H1 (cell line): ENCODE measurements at regions not wholly inside any gene's neighbourhood (a gene's known extent, or its start where the extent isn't known, plus 50 kb on each side); places are given as distances from the start of the nearest gene placed in this dataset.

Experiments
- CTCF ChIA-PET: fragments of 300-600 bp; sonication (Branson Sonifier 250); formaldehyde crosslinking; loops from one replicate; lab custom pipeline; 2021; ENCODE audit not compliant: partially characterized antibody; lab: Charles Lee
- POLR2A ChIA-PET: fragments of 300-600 bp; sonication (Branson Sonifier 250); formaldehyde crosslinking; loops from one replicate; lab custom pipeline; 2021; ENCODE audit warnings: inconsistent platforms; ENCODE audit not compliant: partially characterized antibody; lab: Charles Lee
- DNase-seq, 2 experiments: peaks; one replicate each; pipeline versions ENCODE4 v3.0.0 to v3.0.0-alpha.2; 2010 to 2022; ENCODE audit warnings: low spot score in 2 of 2, low read depth in 1 of 2, mixed read lengths in 1 of 2
- FAIRE-seq: peaks from 2 replicates; lab custom pipeline; 2011; peaks lifted over from hg19 to GRCh38; lab: Jason Lieb, UNC
- H2AFZ ChIP-seq: 2 replicates; pipeline ENCODE4 v1.8.1; 2012; ENCODE audit warnings: low read length, inconsistent platforms
- H2AK5ac ChIP-seq: 2 replicates; pipeline ENCODE4 v1.6.1; 2013; ENCODE audit warnings: low read depth, low read length
- H2BK120ac ChIP-seq: replicated peaks from 2 replicates; pipeline ENCODE3; 2013; ENCODE audit warnings: low read depth, low read length, inconsistent platforms
- H2BK12ac ChIP-seq: 2 replicates; pipeline ENCODE4 v1.6.1; 2013; ENCODE audit warnings: low read depth, low read length
- H2BK15ac ChIP-seq: 2 replicates; pipeline ENCODE4 v1.6.1; 2013; ENCODE audit warnings: low read length
- H2BK20ac ChIP-seq: 2 replicates; pipeline ENCODE4 v1.6.1; 2013; ENCODE audit warnings: low read length
- H2BK5ac ChIP-seq: 2 replicates; pipeline ENCODE4 v1.6.1; 2013; ENCODE audit warnings: low read depth, low read length
- H3K14ac ChIP-seq: 2 replicates; pipeline ENCODE4 v1.6.1; 2013; ENCODE audit warnings: inconsistent platforms; ENCODE audit not compliant: insufficient read length
- H3K18ac ChIP-seq: 2 replicates; pipeline ENCODE4 v1.6.1; 2013; ENCODE audit warnings: low read length; ENCODE audit errors: extremely low read depth
- H3K23ac ChIP-seq: 2 replicates; pipeline ENCODE4 v1.6.1; 2013; ENCODE audit warnings: inconsistent platforms; ENCODE audit not compliant: insufficient read length
- H3K23me2 ChIP-seq: 2 replicates; pipeline ENCODE4 v1.6.1; 2013; ENCODE audit warnings: low read depth, low read length
- H3K27ac ChIP-seq: 2 replicates; pipeline ENCODE4 v1.6.1; 2011; ENCODE audit warnings: low read depth, low read length, inconsistent platforms
- H3K27me3 ChIP-seq, 4 experiments: replicated peaks in 1 of 4; 1 replicate in 1 of 4; 2 replicates in 3 of 4; pipeline versions ENCODE4 v1.6.1 to v1.8.1; 2011 to 2013; ENCODE audit warnings: low read length in 3 of 4, mild to moderate bottlenecking in 3 of 4, inconsistent platforms in 2 of 4, mixed read lengths in 2 of 4, moderate library complexity in 1 of 4; ENCODE audit not compliant: control insufficient read depth in 3 of 4, insufficient read depth in 3 of 4; ENCODE audit errors: extremely low read depth in 1 of 4
- H3K36me3 ChIP-seq, 4 experiments: 2 replicates each; pipeline versions ENCODE4 v1.6.1 to v1.8.1; 2011 to 2013; ENCODE audit warnings: mild to moderate bottlenecking in 4 of 4, low read length in 3 of 4, moderate library complexity in 2 of 4, control low read depth in 1 of 4, inconsistent platforms in 1 of 4; ENCODE audit not compliant: insufficient read depth in 4 of 4, control insufficient read depth in 2 of 4
- H3K4ac ChIP-seq: replicated peaks from 2 replicates; pipeline ENCODE3; 2013; ENCODE audit warnings: low read length, low read depth, mixed read lengths, inconsistent platforms; ENCODE audit not compliant: insufficient read length
- H3K4me1 ChIP-seq, 4 experiments: replicated peaks in 1 of 4; 1 replicate in 1 of 4; 2 replicates in 3 of 4; pipeline versions ENCODE4 v1.6.1 to v1.8.1; 2011 to 2013; ENCODE audit warnings: low read length in 3 of 4, inconsistent platforms in 2 of 4, mixed read lengths in 1 of 4; ENCODE audit not compliant: insufficient read depth in 4 of 4, control insufficient read depth in 3 of 4
- H3K4me2 ChIP-seq, 2 experiments: 2 replicates each; pipeline versions ENCODE4 v1.6.1 to v1.8.1; 2011 to 2013; ENCODE audit warnings: low read depth in 2 of 2, low read length in 2 of 2, control low read depth in 1 of 2, inconsistent platforms in 1 of 2, mild to moderate bottlenecking in 1 of 2; ENCODE audit not compliant: insufficient read depth in 1 of 2
- H3K4me3 ChIP-seq, 4 experiments: fragments of 200-600, 300-600 bp in 1 of 4; sonication (generic), shearing (Covaris generic), sonication (Bioruptor Twin) in 1 of 4; 2 replicates each; pipeline versions ENCODE4 v1.5.1 to v1.8.1; 2011 to 2016; ENCODE audit warnings: low read length in 4 of 4, low read depth in 3 of 4, control low read depth in 2 of 4, inconsistent platforms in 2 of 4, mild to moderate bottlenecking in 2 of 4, mixed read lengths in 1 of 4, moderate library complexity in 1 of 4; ENCODE audit not compliant: insufficient read depth in 2 of 4; ENCODE audit errors: extremely low read depth in 1 of 4
- H3K56ac ChIP-seq: replicated peaks from 2 replicates; pipeline ENCODE3; 2013; ENCODE audit warnings: low read depth, mild to moderate bottlenecking, mixed read lengths, low read length, inconsistent platforms; ENCODE audit not compliant: insufficient read length
- H3K79me1 ChIP-seq: 2 replicates; pipeline ENCODE4 v1.6.1; 2013; ENCODE audit warnings: low read depth, low read length, control low read depth
- H3K79me2 ChIP-seq, 2 experiments: 2 replicates each; pipeline versions ENCODE4 v1.6.1 to v1.8.1; 2012 to 2013; ENCODE audit warnings: low read length in 2 of 2, mild to moderate bottlenecking in 2 of 2, inconsistent platforms in 1 of 2; ENCODE audit not compliant: insufficient read depth in 2 of 2, control insufficient read depth in 1 of 2
- H3K9ac ChIP-seq, 4 experiments: replicated peaks in 1 of 4; 1 replicate in 1 of 4; 2 replicates in 3 of 4; pipeline versions ENCODE4 v1.6.1 to v1.8.1; 2011 to 2013; ENCODE audit warnings: low read depth in 3 of 4, low read length in 3 of 4, control low read depth in 2 of 4, mild to moderate bottlenecking in 2 of 4, moderate library complexity in 2 of 4, inconsistent platforms in 1 of 4; ENCODE audit errors: extremely low read depth in 1 of 4
- H3K9me3 ChIP-seq, 2 experiments: 2 replicates each; pipeline versions ENCODE4 v1.6.1 to v1.8.1; 2012 to 2013; ENCODE audit warnings: mild to moderate bottlenecking in 2 of 2, moderate library complexity in 2 of 2, control low read depth in 1 of 2, inconsistent platforms in 1 of 2, low read depth in 1 of 2, low read length in 1 of 2, mixed read lengths in 1 of 2; ENCODE audit not compliant: insufficient read depth in 2 of 2
- H4K20me1 ChIP-seq, 2 experiments: replicated peaks in 1 of 2; 2 replicates each; pipeline versions ENCODE3 to v1.8.1; 2011 to 2013; ENCODE audit warnings: inconsistent platforms in 2 of 2, low read length in 2 of 2, mild to moderate bottlenecking in 1 of 2; ENCODE audit not compliant: insufficient read depth in 2 of 2, control insufficient read depth in 1 of 2
- H4K5ac ChIP-seq: 2 replicates; pipeline ENCODE4 v1.6.1; 2013; ENCODE audit warnings: low read length, low read depth, mixed read lengths, inconsistent platforms; ENCODE audit not compliant: insufficient read length
- H4K8ac ChIP-seq: 2 replicates; pipeline ENCODE4 v1.8.0; 2013; ENCODE audit warnings: mild to moderate bottlenecking, moderate library complexity, low read length, inconsistent platforms; ENCODE audit not compliant: insufficient read depth; ENCODE audit errors: extremely low read depth
- H4K91ac ChIP-seq: replicated peaks from 2 replicates; pipeline ENCODE3; 2013; ENCODE audit warnings: low read length, mixed read lengths, inconsistent platforms; ENCODE audit not compliant: insufficient read length
- BACH1 ChIP-seq: IDR thresholded peaks from 2 replicates; pipeline ENCODE4 v1.6.1; 2012; ENCODE audit warnings: low read length, improper control_type of control experiment
- BCL11A ChIP-seq, 2 experiments: IDR thresholded peaks; one replicate each; pipeline ENCODE4 v1.6.1; 2011; ENCODE audit warnings: low read depth in 2 of 2, low read length in 2 of 2, mild to moderate bottlenecking in 2 of 2
- CBX8 ChIP-seq: fragments of 300-800, 300-1000 bp; sonication (generic); IDR thresholded peaks from 2 replicates; pipeline ENCODE4 v1.7.1; 2016; ENCODE audit warnings: low read depth, low read length, borderline replicate concordance
- CHD2 ChIP-seq: IDR thresholded peaks from 2 replicates; pipeline ENCODE4 v1.6.1; 2012; ENCODE audit warnings: low read length, improper control_type of control experiment
- JUND ChIP-seq: IDR thresholded peaks from 2 replicates; pipeline ENCODE4 v1.6.1; 2011; ENCODE audit warnings: mild to moderate bottlenecking, improper control_type of control experiment, low read length
- RXRA ChIP-seq: IDR thresholded peaks from 2 replicates; pipeline ENCODE4 v1.6.1; 2011; ENCODE audit warnings: low read depth, mild to moderate bottlenecking, low read length, moderate library complexity; ENCODE audit not compliant: insufficient read depth
- SP2 ChIP-seq: IDR thresholded peaks from 2 replicates; pipeline ENCODE4 v1.6.1; 2012; ENCODE audit warnings: mild to moderate bottlenecking, low read length, inconsistent platforms
- TAF1 ChIP-seq: IDR thresholded peaks from 2 replicates; pipeline ENCODE4 v1.6.1; 2011; ENCODE audit warnings: mild to moderate bottlenecking, low read depth, low read length
- TAF7 ChIP-seq: optimal IDR thresholded peaks from 2 replicates; pipeline ENCODE3; 2011; ENCODE audit warnings: low read depth, mild to moderate bottlenecking, inconsistent platforms, low read length, moderate library complexity, borderline replicate concordance
- WGBS, 2 experiments: shearing (Covaris generic) in 1 of 2; methylation state at CpG; one replicate each; pipeline versions ENCODE4 v1.1.6 to v1.1.7; 2013 to 2015; ENCODE audit warnings: low lambda C conversion rate in 2 of 2, mixed read lengths in 2 of 2, inconsistent platforms in 1 of 2, low coverage in 1 of 2, missing lambda C conversion rate in 1 of 2; ENCODE audit not compliant: insufficient replicate concordance in 2 of 2, insufficient coverage in 1 of 2, insufficient read length in 1 of 2; ENCODE audit errors: extremely low coverage in 1 of 2, missing lambda C conversion rate in 1 of 2; 5-methylcytosine and 5-hydroxymethylcytosine counted together

- H2AK5ac ChIP-seq: no peak overlapping the region
- no peak overlapping the region for H3K23ac ChIP-seq
- H3K18ac ChIP-seq: no peak overlapping the region
- H3K27ac ChIP-seq: no peak overlapping the region
- POLR2A ChIA-PET: no interaction called here
- no peaks in the 10 kb centered on the region for H3K9me3 ChIP-seq
- no peak overlapping the region for H4K91ac ChIP-seq
- CTCF ChIA-PET: interaction anchor here (0.6 to 1.0 kb wide), 3 partner anchors 26 to 1632 kb away, joined by 3 read pairs; no protein-coding TSS in a partner anchor
- H2BK20ac ChIP-seq: no peak overlapping the region
- 88% methylated on average over 1 of the region's 1 CpG; no CpG with 5 or more reads in 1 of the 2 experiments for WGBS, 2 experiments
- no peaks in the 10 kb centered on the region for H3K36me3 ChIP-seq
- no peak overlapping the region for H2BK120ac ChIP-seq
- no peak overlapping the region for H3K4ac ChIP-seq
- H2BK15ac ChIP-seq: no peak overlapping the region
- H3K79me2 ChIP-seq: no peaks in the 10 kb centered on the region
- FAIRE-seq (no peak), DNase-seq (no peak)
- no peaks in the 10 kb centered on the region for H4K20me1 ChIP-seq
- no peak overlapping the region for H4K8ac ChIP-seq
- no peak overlapping the region for H3K14ac ChIP-seq
- no peak overlapping the region for H2BK12ac ChIP-seq
- H3K56ac ChIP-seq: no peak overlapping the region
- H4K5ac ChIP-seq: no peak overlapping the region
- TF ChIP-seq BACH1 (no peak), BCL11A (IDR thresholded peaks at IDR 0.05; ENCODE audit: low read depth in 2 of 2, low read length in 2 of 2) (no peak), RXRA (no peak), SP2 (no peak), CBX8 (no peak), TAF7 (no peak), CHD2 (no peak), TAF1 (no peak), JUND (no peak)
- H2AFZ ChIP-seq: no peak overlapping the region
- no peak overlapping the region for H2BK5ac ChIP-seq
- no peaks in the 10 kb centered on the region for H3K79me1 ChIP-seq
- no peak overlapping the region for H3K4me2 ChIP-seq
- H3K4me1 ChIP-seq: no peaks in the 10 kb centered on the region
- no peaks in the 10 kb centered on the region for H3K23me2 ChIP-seq
- no peaks in the 10 kb centered on the region for H3K27me3 ChIP-seq
- no peak overlapping the region for H3K4me3 ChIP-seq
- H3K9ac ChIP-seq: no peak overlapping the region
Observed at GRCh38 chr7:118753479-118753878, 529.0 kb downstream of the ANKRD7 start.
